Vagina (tissue), 2 donors: ENCODE measurements at regions not wholly inside any gene's neighbourhood (a gene's known extent, or its start where the extent isn't known, plus 50 kb on each side); places are given as distances from the start of the nearest gene placed in this dataset.

ENCODE experiments used
- DNase-seq, 2 donors: peaks; one replicate each; pipeline ENCODE4 v3.0.0-alpha.2; 2017; ENCODE audit errors: extremely low spot score in 2 of 2
- H3K27ac ChIP-seq: fragments of 200-600 bp; sonication (generic); one replicate; pipeline ENCODE4 v1.5.1; 2019
- H3K27me3 ChIP-seq: fragments of 200-600 bp; sonication (generic); one replicate; pipeline ENCODE4 v1.5.1; 2019
- H3K36me3 ChIP-seq, 2 donors: fragments of 200-600 bp; sonication (generic); one replicate each; pipeline ENCODE4 v1.5.1; 2017 to 2019
- H3K4me1 ChIP-seq: fragments of 200-600 bp; sonication (generic); one replicate; pipeline ENCODE4 v1.5.1; 2019
- H3K4me3 ChIP-seq, 2 donors: fragments of 200-600 bp; sonication (generic); 1 replicate in 1 of 2; 2 replicates in 1 of 2; pipeline ENCODE4 v1.5.1; 2016 to 2019
- H3K9me3 ChIP-seq: fragments of 200-600 bp; sonication (generic); one replicate; pipeline ENCODE4 v1.5.1; 2019
- CTCF ChIP-seq, 3 experiments: fragments of 450-650 bp in 2 of 3; fragments of 200-600 bp in 1 of 3; sonication (generic) in 1 of 3; IDR thresholded peaks; one replicate each; pipeline ENCODE4 v1.5.1; 2017 to 2019; ENCODE audit warnings: antibody characterized with exemption in 3 of 3, mild to moderate bottlenecking in 2 of 3, moderate library complexity in 2 of 3
- POLR2A ChIP-seq, 2 donors: fragments of 450-650 bp; IDR thresholded peaks; one replicate each; pipeline ENCODE4 v1.6.1; 2017; ENCODE audit warnings: antibody characterized with exemption in 2 of 2, mild to moderate bottlenecking in 2 of 2, moderate library complexity in 2 of 2
- POLR2AphosphoS5 ChIP-seq, 2 donors: sonication (generic); formaldehyde crosslinking; IDR thresholded peaks; one replicate each; pipeline ENCODE4 v1.9.0; 2017; ENCODE audit warnings: antibody characterized with exemption in 2 of 2, mild to moderate bottlenecking in 2 of 2, low read depth in 1 of 2; ENCODE audit not compliant: insufficient read depth in 1 of 2
- intact Hi-C: fragments of 100-400 bp; cut with DNase I; formaldehyde crosslinking; loops from one replicate; pipeline ENCODE4 v1.15.1; 2023

DNA sequence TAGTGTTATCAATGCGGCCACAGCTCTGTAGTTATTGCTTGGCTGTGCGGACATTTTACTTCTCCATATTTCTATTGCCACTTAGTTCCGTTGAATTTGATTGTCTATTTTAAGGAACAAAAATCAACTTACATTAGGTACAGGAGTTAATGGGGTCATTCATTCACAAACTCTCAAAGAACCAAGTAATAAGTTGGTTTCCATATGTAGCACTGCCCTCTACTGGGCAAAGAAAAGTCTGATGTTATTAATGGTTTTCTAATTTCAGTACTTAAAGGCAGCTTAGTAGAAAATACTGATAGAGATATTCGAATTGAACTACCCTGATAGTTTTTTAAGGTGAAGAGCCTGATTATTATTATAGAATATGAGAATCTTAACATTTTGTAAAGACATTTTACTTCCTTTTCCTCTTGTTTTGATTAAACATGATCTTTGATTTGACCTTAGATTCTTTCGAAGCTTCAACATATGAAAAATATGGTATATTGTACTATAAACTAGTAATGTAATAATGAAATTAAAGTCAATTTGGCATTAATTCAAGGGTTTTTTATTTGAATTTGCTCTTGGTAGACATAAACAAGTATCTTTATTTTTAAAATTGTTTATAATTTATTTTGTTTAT, 119.5 kb upstream of the CTNND2 start:
- Histone ChIP-seq H3K4me3 (no peak overlapping the region), H3K27me3 (no peaks in the 10 kb centered on the region), H3K4me1 (no peaks in the 10 kb centered on the region), H3K27ac (no peak overlapping the region), H3K36me3 (no peaks in the 10 kb centered on the region), H3K9me3 (no peaks in the 10 kb centered on the region)
- no peak for DNase-seq
- TF ChIP-seq POLR2AphosphoS5 (IDR thresholded peaks at IDR 0.05; ENCODE audit: insufficient read depth in 1 of 2, low read depth in 1 of 2), result no peak
- intact Hi-C loops, result no loop called here

GRCh38 chr5:12022444-12022843, 118.2 kb upstream of the CTNND2 start:
- H3K27me3 ChIP-seq, result no peaks in the 10 kb centered on the region
- H3K9me3 ChIP-seq, result no peaks in the 10 kb centered on the region
- no peak overlapping the region for H3K27ac ChIP-seq
- H3K36me3 ChIP-seq, result no peaks in the 10 kb centered on the region
- intact Hi-C loops, result no loop called here
- TF ChIP-seq POLR2AphosphoS5 (IDR thresholded peaks at IDR 0.05; ENCODE audit: insufficient read depth in 1 of 2, low read depth in 1 of 2), result no peak
- no peak overlapping the region for H3K4me3 ChIP-seq
- DNase-seq, result no peak
- H3K4me1 ChIP-seq, result no peaks in the 10 kb centered on the region

DNA sequence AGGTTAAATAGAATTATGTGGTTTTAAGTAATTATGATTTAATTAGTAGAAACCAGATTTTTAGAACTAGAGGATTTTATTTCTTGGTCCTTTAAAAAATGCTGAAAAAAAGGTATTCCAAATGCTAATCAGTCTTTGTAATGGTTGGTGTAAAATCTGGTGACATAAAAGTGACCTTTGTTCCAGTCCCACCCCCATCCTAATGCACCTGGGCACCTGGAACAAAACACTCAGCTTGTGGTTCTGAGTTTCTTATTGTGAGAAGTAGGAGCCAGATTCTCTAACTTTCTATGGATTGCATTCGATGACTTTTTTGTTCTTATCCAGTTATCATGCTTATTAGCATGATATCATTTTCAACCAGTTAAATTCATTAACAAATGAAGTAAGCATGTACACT, 115.1 kb upstream of the CTNND2 start:
- no peaks in the 10 kb centered on the region for H3K9me3 ChIP-seq
- no peak for TF ChIP-seq POLR2A (IDR thresholded peaks at IDR 0.05)
- no peak for TF ChIP-seq POLR2AphosphoS5 (IDR thresholded peaks at IDR 0.05; ENCODE audit: insufficient read depth in 1 of 2, low read depth in 1 of 2)
- no peak for TF ChIP-seq CTCF (IDR thresholded peaks at IDR 0.05)
- H3K4me1 ChIP-seq, result no peaks in the 10 kb centered on the region
- no peaks in the 10 kb centered on the region for H3K36me3 ChIP-seq
- no peak for DNase-seq
- H3K27me3 ChIP-seq, result no peaks in the 10 kb centered on the region
- H3K4me3 ChIP-seq, result no peak overlapping the region
- intact Hi-C loops, result no loop called here
- H3K27ac ChIP-seq, result no peak overlapping the region

DNA sequence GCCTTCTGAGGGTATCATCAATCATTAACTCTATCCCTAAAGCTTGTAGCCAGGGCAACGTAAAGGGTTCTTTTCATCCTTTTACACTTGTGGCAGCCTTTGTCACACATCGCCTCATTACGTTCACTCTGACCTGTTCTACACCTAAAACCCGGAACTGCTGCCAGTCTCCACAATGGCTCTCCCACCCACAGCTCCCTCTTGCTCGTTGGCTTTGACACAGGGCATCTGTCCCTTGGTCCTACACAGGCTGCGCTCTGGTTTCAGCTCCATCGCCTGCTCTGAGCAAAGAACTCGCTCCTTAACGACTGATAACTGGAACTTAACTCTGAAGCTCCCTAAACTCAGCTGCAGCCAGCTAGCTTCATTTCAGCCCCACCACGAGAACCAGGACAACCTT, 112.8 kb upstream of the CTNND2 start:
- no peak for DNase-seq
- TF ChIP-seq CTCF (IDR thresholded peaks at IDR 0.05) (no peak), POLR2A (IDR thresholded peaks at IDR 0.05) (no peak), POLR2AphosphoS5 (IDR thresholded peaks at IDR 0.05; ENCODE audit: insufficient read depth in 1 of 2, low read depth in 1 of 2) (no peak)
- H3K36me3 ChIP-seq, result no peaks in the 10 kb centered on the region
- H3K4me1 ChIP-seq, result no peaks in the 10 kb centered on the region
- intact Hi-C loops, result no loop called here
- no peaks in the 10 kb centered on the region for H3K27me3 ChIP-seq
- H3K4me3 ChIP-seq, result no peak overlapping the region
- no peaks in the 10 kb centered on the region for H3K9me3 ChIP-seq
- H3K27ac ChIP-seq, result no peak overlapping the region

DNA sequence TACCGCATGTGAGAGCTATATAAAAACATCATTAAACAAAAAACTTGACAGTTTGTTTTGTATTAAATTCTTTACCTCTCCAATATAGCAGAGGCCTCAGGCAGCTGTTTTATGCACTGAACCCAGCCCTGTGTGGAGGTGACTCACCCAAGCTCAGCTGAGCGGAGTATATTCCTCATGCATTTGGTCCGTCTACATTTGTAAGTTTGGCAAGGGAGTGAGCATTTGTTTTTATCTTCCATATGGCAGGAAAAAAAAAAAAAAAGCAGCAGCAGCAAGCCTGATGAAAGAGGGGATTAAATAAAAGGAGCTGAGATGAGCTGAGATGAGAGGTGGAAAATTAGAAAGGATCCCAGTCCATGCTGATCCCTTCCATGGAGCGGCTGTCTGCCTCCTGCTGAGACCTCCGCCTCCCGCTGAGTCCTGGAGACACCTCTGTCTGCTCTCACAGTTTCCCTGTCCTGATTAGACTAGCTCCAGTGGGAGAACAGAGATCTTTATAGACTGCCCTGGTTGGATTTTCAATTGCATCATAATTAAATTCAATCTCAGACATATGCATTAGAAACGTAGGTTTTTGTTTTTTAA, 112.0 kb upstream of the CTNND2 start:
- intact Hi-C loops, result no loop called here
- H3K9me3 ChIP-seq, result no peaks in the 10 kb centered on the region

More for the DNA sequence above, 112.0 kb upstream of the CTNND2 start:
- H3K36me3 ChIP-seq, result no peaks in the 10 kb centered on the region
- no peak overlapping the region for H3K4me3 ChIP-seq
- H3K27ac ChIP-seq, result no peak overlapping the region
- no peaks in the 10 kb centered on the region for H3K4me1 ChIP-seq
- TF ChIP-seq CTCF (IDR thresholded peaks at IDR 0.05) (no peak), POLR2A (IDR thresholded peaks at IDR 0.05) (no peak), POLR2AphosphoS5 (IDR thresholded peaks at IDR 0.05; ENCODE audit: insufficient read depth in 1 of 2, low read depth in 1 of 2) (no peak)
- DNase-seq, result no peak
- H3K27me3 ChIP-seq, result no peaks in the 10 kb centered on the region
